Large intestine (tissue), 3 donors: ENCODE measurements at regions not wholly inside any gene's neighbourhood (a gene's known extent, or its start where the extent isn't known, plus 50 kb on each side); places are given as distances from the start of the nearest gene placed in this dataset.
"Not testable (repeated sequence)": the region's sequence is repeated elsewhere in the genome, so short reads cannot be mapped to it uniquely, and the experiment has no call there.

Experiments used
- DNase-seq, 2 donors: peaks; one replicate each; pipeline versions ENCODE4 v3.0.0 to v3.0.0-alpha.2; 2013
- H3K27ac ChIP-seq: one replicate; pipeline ENCODE4 v1.5.1; 2013; ENCODE audit warnings: low read length
- H3K27me3 ChIP-seq: 2 replicates; pipeline ENCODE4 v1.6.1; 2013; ENCODE audit warnings: low read length; ENCODE audit not compliant: control insufficient read depth, insufficient read depth
- H3K36me3 ChIP-seq: 2 replicates; pipeline ENCODE4 v1.6.1; 2013; ENCODE audit warnings: low read length; ENCODE audit not compliant: control insufficient read depth, insufficient read depth
- H3K4me1 ChIP-seq: one replicate; pipeline ENCODE4 v1.6.1; 2013; ENCODE audit warnings: low read length; ENCODE audit not compliant: control insufficient read depth, insufficient read depth
- H3K4me3 ChIP-seq: one replicate; pipeline ENCODE4 v1.5.1; 2013; ENCODE audit warnings: low read length
- H3K9me3 ChIP-seq: one replicate; pipeline ENCODE4 v1.6.1; 2013; ENCODE audit warnings: mild to moderate bottlenecking, low read depth, low read length, moderate library complexity; ENCODE audit not compliant: control insufficient read depth
- WGBS: methylation state at CpG from one replicate; pipeline ENCODE4 v1.1.5; 2013; ENCODE audit warnings: low lambda C conversion rate; ENCODE audit not compliant: insufficient coverage; 5-methylcytosine and 5-hydroxymethylcytosine counted together

DNA sequence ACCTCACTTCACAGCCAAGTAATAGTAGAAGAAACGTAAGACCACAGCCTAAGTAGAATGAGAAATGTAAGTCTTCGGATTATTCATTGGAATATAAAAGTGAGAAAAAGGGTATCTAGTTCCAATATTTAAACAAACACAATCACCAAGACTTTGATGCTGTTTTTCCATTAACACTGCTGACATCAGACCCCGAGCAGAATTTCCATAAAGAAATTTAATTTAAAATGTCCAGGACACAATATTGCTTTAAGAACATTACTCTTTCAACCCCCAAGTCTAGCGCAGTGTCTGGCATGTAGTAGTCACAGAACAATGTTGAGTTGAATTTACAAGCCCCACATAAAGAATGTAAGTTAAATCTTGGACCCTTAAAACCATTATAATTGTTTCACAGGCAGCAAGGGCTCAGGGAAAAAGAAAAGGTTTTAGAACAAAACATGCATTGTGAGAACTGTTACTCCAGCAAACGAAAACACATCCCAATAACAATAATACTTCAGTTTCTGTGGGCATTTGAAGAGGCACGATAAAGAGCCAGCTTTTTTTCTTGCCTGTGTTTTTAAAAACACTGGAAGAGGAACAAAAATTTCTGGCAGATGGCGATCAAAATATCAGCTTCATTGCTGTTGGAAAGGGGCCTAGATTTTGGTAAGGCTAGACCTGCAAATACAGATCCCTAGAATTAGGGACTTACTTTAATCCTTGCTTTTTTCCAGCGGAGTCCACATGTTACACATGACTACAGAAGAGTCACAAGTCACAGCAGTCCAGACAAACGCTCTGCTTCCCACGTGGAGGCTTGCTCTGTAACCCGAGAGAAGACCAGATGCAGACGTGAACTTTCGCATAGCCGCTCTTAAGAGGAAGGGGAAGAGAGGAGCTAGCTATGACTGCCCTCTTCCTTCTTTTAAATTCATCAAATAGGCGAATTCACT is 77.9 kb upstream of the IGSF10 start:
- 74% methylated on average over 7 of the region's 15 CpGs for WGBS
- H3K9me3 ChIP-seq, result no peaks in the 10 kb centered on the region
- H3K4me1 ChIP-seq, result no peaks in the 10 kb centered on the region
- H3K4me3 ChIP-seq, result no peak overlapping the region
- H3K27ac ChIP-seq, result no peak overlapping the region
- no peak for DNase-seq
- H3K27me3 ChIP-seq, result no peaks in the 10 kb centered on the region
- no peaks in the 10 kb centered on the region for H3K36me3 ChIP-seq

DNA sequence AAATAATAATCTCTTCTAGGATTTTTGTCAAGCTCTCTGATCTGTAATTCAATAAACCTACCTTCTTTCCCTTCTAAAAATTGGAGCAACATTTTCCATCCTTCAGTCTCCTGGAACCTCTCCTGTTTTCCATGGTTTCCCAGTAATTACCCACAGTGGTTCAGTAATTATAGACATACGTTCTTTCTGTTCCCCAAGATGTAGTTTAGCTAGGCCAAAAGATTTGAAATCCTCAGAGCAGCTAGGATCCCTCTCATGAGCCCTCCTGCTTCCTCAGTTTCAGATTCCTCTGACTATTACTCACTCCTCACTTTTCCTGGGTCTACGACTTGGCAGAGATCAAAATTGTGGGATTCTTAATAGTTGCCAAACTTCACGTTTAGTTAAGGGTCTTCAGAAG is 76.9 kb upstream of the IGSF10 start:
- no CpG with 5 or more reads among the region's 3 CpGs for WGBS
- no peak overlapping the region for H3K27ac ChIP-seq

DNA sequence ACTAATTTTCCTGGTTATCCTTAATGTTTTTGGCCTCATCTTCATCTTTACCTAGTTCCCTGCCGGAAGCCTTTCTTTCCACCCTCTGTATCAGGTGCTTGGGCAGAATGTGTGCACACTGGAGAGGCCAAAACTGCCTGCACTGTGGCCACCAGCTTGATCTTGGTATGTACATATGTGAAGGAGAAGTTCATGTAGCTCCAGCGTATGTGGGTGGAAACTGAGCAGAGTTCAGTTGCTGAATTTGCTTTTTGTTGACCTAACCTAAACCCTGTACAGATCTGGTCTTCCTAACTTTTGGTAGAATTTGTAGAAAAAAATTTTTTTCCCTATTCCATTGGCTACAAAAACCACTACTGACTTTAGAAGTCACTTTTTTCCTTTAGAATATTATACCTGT is 65.9 kb upstream of the IGSF10 start:
- Histone ChIP-seq H3K9me3 (no peaks in the 10 kb centered on the region), H3K27me3 (no peaks in the 10 kb centered on the region), H3K27ac (no peak overlapping the region), H3K36me3 (no peaks in the 10 kb centered on the region), H3K4me3 (no peak overlapping the region), H3K4me1 (no peaks in the 10 kb centered on the region)
- no CpG with 5 or more reads among the region's 2 CpGs for WGBS
- no peak for DNase-seq

More for the DNA sequence above, 76.9 kb upstream of the IGSF10 start:
- no peaks in the 10 kb centered on the region for H3K9me3 ChIP-seq
- no peak for DNase-seq
- no peak overlapping the region for H3K4me3 ChIP-seq
- H3K4me1 ChIP-seq, result no peaks in the 10 kb centered on the region
- H3K27me3 ChIP-seq, result no peaks in the 10 kb centered on the region
- H3K36me3 ChIP-seq, result no peaks in the 10 kb centered on the region

DNA sequence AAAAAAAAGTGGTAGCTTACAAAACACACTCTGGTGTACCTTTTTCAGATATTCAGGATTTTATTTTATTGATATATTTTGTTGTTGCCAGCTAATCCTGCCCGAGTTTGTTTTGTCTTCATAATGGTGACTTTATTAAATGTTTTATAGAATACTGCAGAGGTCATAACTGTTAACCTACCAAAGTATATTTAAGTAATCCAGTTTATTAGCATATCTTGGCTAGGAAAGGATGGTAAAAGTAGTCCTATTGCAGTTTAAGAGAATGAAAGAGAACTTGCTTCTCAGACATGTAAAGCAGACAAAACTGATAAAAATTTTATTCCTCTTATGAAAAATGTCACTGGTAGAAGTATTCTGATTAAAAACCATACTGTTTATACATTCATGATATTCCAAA is 59.2 kb upstream of the IGSF10 start:
- Histone ChIP-seq H3K9me3 (no peaks in the 10 kb centered on the region), H3K4me3 (no peak overlapping the region), H3K27ac (no peak overlapping the region), H3K27me3 (no peaks in the 10 kb centered on the region), H3K4me1 (no peaks in the 10 kb centered on the region), H3K36me3 (no peaks in the 10 kb centered on the region)
- DNase-seq, result no peak
- WGBS, result 100% methylated on average over 1 of the region's 1 CpG

DNA sequence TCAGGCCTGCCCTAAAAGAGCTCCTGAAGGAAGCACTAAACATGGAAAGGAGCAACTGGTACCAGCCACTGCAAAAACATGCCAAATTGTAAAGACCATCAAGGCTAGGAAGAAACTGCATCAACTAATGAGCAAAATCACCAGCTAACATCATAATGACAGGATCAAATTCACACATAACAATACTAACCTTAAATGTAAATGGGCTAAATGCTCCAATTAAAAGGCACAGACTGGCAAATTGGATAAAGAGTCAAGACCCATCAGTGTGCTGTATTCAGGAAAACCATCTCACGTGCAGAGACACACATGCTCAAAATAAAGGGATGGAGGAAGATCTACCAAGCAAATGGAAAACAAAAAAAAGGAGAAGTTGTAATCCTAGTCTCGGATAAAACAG is 50.6 kb upstream of the IGSF10 start:
- not testable (repeated sequence) for DNase-seq, H3K27ac ChIP-seq, H3K27me3 ChIP-seq, H3K4me3 ChIP-seq, H3K9me3 ChIP-seq, H3K36me3 ChIP-seq, H3K4me1 ChIP-seq
- WGBS, result 100% methylated on average over 2 of the region's 2 CpGs
